Lung (tissue), 11 donors: ENCODE measurements at regions not wholly inside any gene's neighbourhood (a gene's known extent, or its start where the extent isn't known, plus 50 kb on each side); places are given as distances from the start of the nearest gene placed in this dataset.

Experiments used
- ATAC-seq: fragments of 200-7000 bp; cut with Tn5 transposase; one replicate; pipeline ENCODE4 v1.9.1; 2020; ENCODE audit warnings: moderate number of reproducible peaks; ENCODE audit not compliant: insufficient read depth, low FRiP score
- DNase-seq, 3 donors: peaks; one replicate each; pipeline ENCODE4 v3.0.0-alpha.2; 2013 to 2017
- H3K27ac ChIP-seq, 2 donors: one replicate each; pipeline ENCODE4 v1.5.1; 2013; ENCODE audit warnings: mild to moderate bottlenecking in 2 of 2, moderate library complexity in 2 of 2, control low read depth in 1 of 2, inconsistent platforms in 1 of 2, low read depth in 1 of 2, low read length in 1 of 2
- H3K27me3 ChIP-seq, 3 donors: one replicate each; pipeline ENCODE4 v1.5.1; 2013; ENCODE audit warnings: low read length in 2 of 3; ENCODE audit not compliant: control insufficient read depth in 3 of 3, insufficient read depth in 3 of 3
- H3K36me3 ChIP-seq, 4 donors: one replicate each; pipeline ENCODE4 v1.5.1; 2013; ENCODE audit warnings: low read length in 4 of 4, mild to moderate bottlenecking in 1 of 4, moderate library complexity in 1 of 4; ENCODE audit not compliant: control insufficient read depth in 4 of 4, insufficient read depth in 4 of 4
- H3K4me1 ChIP-seq, 5 donors: one replicate each; pipeline ENCODE4 v1.5.1; 2013; ENCODE audit warnings: low read length in 5 of 5, mild to moderate bottlenecking in 2 of 5, moderate library complexity in 1 of 5; ENCODE audit not compliant: control insufficient read depth in 5 of 5, insufficient read depth in 5 of 5
- H3K4me3 ChIP-seq: one replicate; pipeline ENCODE4 v1.5.1; 2013; ENCODE audit warnings: mild to moderate bottlenecking, control low read depth, moderate library complexity
- H3K9ac ChIP-seq, 2 donors: one replicate each; pipeline ENCODE4 v1.5.1; 2013; ENCODE audit warnings: low read length in 2 of 2, control low read depth in 1 of 2; ENCODE audit not compliant: insufficient read depth in 1 of 2
- H3K9me3 ChIP-seq, 4 donors: one replicate each; pipeline ENCODE4 v1.5.1; 2013; ENCODE audit warnings: low read length in 3 of 4, mild to moderate bottlenecking in 1 of 4, moderate library complexity in 1 of 4; ENCODE audit not compliant: control insufficient read depth in 4 of 4, insufficient read depth in 3 of 4
- CTCF ChIP-seq: IDR thresholded peaks from 2 replicates; pipeline ENCODE4 v1.5.1; 2012; ENCODE audit warnings: mild to moderate bottlenecking; ENCODE audit errors: control extremely low read depth, extremely low read depth
- WGBS, 2 donors: extraction: QIAGEN DNeasy Blood & Tissue Kit; methylation state at CpG; one replicate each; pipeline ENCODE4 v1.1.7; 2013; 5-methylcytosine and 5-hydroxymethylcytosine counted together
- donor health status: control.
- donor health status: control.
- donor health status: Bipolar disorder and iron deficiency.
- donor health status: healthy.
- donor health status: DM: yes; HTN: yes; CAD: no.

GRCh38 chr7:81007051-81007450 is 88.2 kb upstream of the SEMA3C start:
- no peak overlapping the region for H3K9ac ChIP-seq
- H3K36me3 ChIP-seq: no peaks in the 10 kb centered on the region
- WGBS, 2 donors: 74 to 85% methylated on average over 2 of the region's 2 CpGs
- H3K4me3 ChIP-seq: no peak overlapping the region
- no peak overlapping the region for H3K27ac ChIP-seq
- no peak for TF ChIP-seq CTCF
- H3K4me1 ChIP-seq: peaks cover 0 to 3% (median 0%) of the 10 kb centered on the region in 5 donors
- no peaks in the 10 kb centered on the region for H3K27me3 ChIP-seq
- peak in 1 of 3 donors; percentile 30 for DNase-seq
- no peaks in the 10 kb centered on the region for H3K9me3 ChIP-seq
- no peak for ATAC-seq

GRCh38 chr7:81005254-81005653 is 86.4 kb upstream of the SEMA3C start:
- 87 to 92% methylated on average over 5 of the region's 5 CpGs for WGBS, 2 donors
- TF ChIP-seq CTCF: no peak
- no peak for ATAC-seq

GRCh38 chr7:81004098-81004497 is 85.2 kb upstream of the SEMA3C start:
- WGBS, 2 donors: 88 to 92% methylated on average over 1 of the region's 1 CpG

More at GRCh38 chr7:81005254-81005653, 86.4 kb upstream of the SEMA3C start:
- Histone ChIP-seq H3K4me3 (no peak overlapping the region), H3K27me3 (no peaks in the 10 kb centered on the region), H3K4me1 (peaks cover 0 to 3% (median 0%) of the 10 kb centered on the region in 5 donors), H3K9me3 (no peaks in the 10 kb centered on the region), H3K9ac (no peak overlapping the region), H3K36me3 (no peaks in the 10 kb centered on the region), H3K27ac (no peak overlapping the region)
- no peak for DNase-seq

More at GRCh38 chr7:81004098-81004497, 85.2 kb upstream of the SEMA3C start:
- Histone ChIP-seq H3K36me3 (no peaks in the 10 kb centered on the region), H3K4me3 (no peak overlapping the region), H3K27me3 (no peaks in the 10 kb centered on the region), H3K9ac (no peak overlapping the region), H3K27ac (no peak overlapping the region), H3K9me3 (no peaks in the 10 kb centered on the region), H3K4me1 (peaks cover 0 to 3% (median 0%) of the 10 kb centered on the region in 5 donors)
- ATAC-seq (no peak), DNase-seq (no peak)
- no peak for TF ChIP-seq CTCF
